ENCODE measurements at regions not wholly inside any gene's neighbourhood (a gene's known extent, or its start where the extent isn't known, plus 50 kb on each side); places are given as distances from the start of the nearest gene placed in this dataset.
"Not testable (repeated sequence)": the region's sequence is repeated elsewhere in the genome, so short reads cannot be mapped to it uniquely, and the experiment has no call there.

- no peaks in the 10 kb centered on the region for H3K36me3 Mint-ChIP-seq
- H3K27ac Mint-ChIP-seq: no peak overlapping the region
- H3K9me3 Mint-ChIP-seq: peaks cover 0 to 12% (median 12%) of the 10 kb centered on the region in 3 donors
- no peaks in the 10 kb centered on the region for H3K27me3 Mint-ChIP-seq
- H3K4me3 Mint-ChIP-seq: no peak overlapping the region
- H3K4me1 Mint-ChIP-seq: peaks cover 0 to 1% (median 0%) of the 10 kb centered on the region in 3 donors
These were observed 129.5 kb downstream of the AHR start for GRCh38 chr7:17427924-17428323.

DNA sequence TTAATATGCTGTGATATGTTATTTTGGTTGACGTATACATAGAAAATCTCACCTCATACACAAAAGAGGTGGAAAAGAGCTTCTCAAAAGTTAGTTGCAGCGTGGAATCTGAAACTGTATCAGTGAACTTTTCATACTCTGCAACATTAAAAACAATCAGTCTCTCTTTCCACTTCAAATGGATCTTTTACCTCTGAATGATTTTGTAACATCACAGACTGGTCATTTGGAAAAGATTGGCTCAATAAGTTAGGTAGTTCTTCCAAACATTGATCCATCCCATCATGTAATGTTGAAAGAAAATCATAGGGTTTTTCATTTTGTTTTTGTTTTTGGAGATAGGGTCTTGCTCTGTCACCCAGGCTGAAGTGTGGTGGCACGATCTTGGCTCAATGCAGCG is 131.1 kb downstream of the AHR start:
- Mint-ChIP-seq H3K27me3 (no peaks in the 10 kb centered on the region), H3K9me3 (peaks cover 0 to 12% (median 12%) of the 10 kb centered on the region in 3 donors), H3K4me1 (peaks cover 0 to 1% (median 0%) of the 10 kb centered on the region in 3 donors)

DNA sequence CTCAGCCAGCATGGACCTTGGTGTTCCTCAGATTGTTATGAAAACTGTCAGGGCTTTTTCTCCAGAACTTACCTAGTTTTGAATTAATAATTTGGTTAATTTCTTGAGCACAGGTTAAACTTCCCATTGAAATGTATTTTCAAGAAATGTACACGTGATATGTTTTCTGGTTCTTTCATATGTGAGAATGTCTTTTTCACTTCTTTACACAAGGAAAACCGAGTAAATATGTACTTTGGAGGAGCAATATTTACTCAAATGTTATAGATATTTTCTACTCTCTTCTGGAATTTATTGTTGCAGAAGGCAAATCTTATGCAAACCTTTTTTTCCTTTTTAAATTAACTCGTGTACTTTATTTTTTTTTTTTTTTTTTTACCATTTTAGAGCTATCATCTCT is 134.3 kb downstream of the AHR start:
- Mint-ChIP-seq H3K27me3 (no peaks in the 10 kb centered on the region), H3K27ac (no peak overlapping the region)

More for the DNA sequence above, 131.1 kb downstream of the AHR start:
- Mint-ChIP-seq H3K36me3 (no peaks in the 10 kb centered on the region), H3K4me3 (no peak overlapping the region), H3K27ac (no peak overlapping the region)

GRCh38 chr7:17434191-17434590 is 135.7 kb downstream of the AHR start:
- no peaks in the 10 kb centered on the region for H3K27me3 Mint-ChIP-seq
- no peak overlapping the region for H3K4me3 Mint-ChIP-seq
- no peaks in the 10 kb centered on the region for H3K9me3 Mint-ChIP-seq
- no peak overlapping the region for H3K27ac Mint-ChIP-seq
- H3K36me3 Mint-ChIP-seq: no peaks in the 10 kb centered on the region
- H3K4me1 Mint-ChIP-seq: no peaks in the 10 kb centered on the region

More for the DNA sequence above, 134.3 kb downstream of the AHR start:
- H3K4me3 Mint-ChIP-seq: no peak overlapping the region
- peaks cover 0 to 1% (median 0%) of the 10 kb centered on the region in 3 donors for H3K4me1 Mint-ChIP-seq
- H3K9me3 Mint-ChIP-seq: peaks cover 0 to 8% (median 6%) of the 10 kb centered on the region in 3 donors
- H3K36me3 Mint-ChIP-seq: no peaks in the 10 kb centered on the region

GRCh38 chr7:17434841-17435692 is 136.6 kb downstream of the AHR start:
- Mint-ChIP-seq H3K9me3 (no peaks in the 10 kb centered on the region), H3K27ac (no peak overlapping the region), H3K4me3 (no peak overlapping the region), H3K4me1 (no peaks in the 10 kb centered on the region), H3K36me3 (no peaks in the 10 kb centered on the region), H3K27me3 (no peaks in the 10 kb centered on the region)

DNA sequence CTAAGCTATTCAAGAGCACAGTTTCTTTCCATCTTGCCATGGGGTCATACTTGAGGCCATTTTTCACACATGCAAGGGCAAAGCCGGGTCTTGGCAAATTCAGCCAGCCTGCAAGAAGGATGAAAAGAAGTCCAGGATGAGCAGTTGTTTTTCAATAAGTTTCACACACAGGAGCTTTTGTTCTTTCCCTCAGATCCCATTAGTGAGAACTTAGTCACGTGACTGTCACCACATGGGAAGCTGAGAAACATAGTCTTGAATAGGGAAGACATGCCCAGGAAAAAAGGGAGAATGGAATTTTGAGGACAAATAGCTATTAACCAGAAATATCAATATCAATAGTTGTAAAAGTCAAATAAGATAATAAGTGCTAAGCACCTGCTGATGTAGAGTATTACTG is 137.7 kb downstream of the AHR start:
- Mint-ChIP-seq H3K9me3 (no peaks in the 10 kb centered on the region), H3K27ac (no peak overlapping the region), H3K36me3 (no peaks in the 10 kb centered on the region), H3K27me3 (no peaks in the 10 kb centered on the region), H3K4me1 (no peaks in the 10 kb centered on the region), H3K4me3 (no peak overlapping the region)

GRCh38 chr7:17437586-17437985 is 139.1 kb downstream of the AHR start:
- Mint-ChIP-seq H3K27ac (no peak overlapping the region), H3K27me3 (no peaks in the 10 kb centered on the region), H3K4me1 (no peaks in the 10 kb centered on the region), H3K4me3 (no peak overlapping the region), H3K9me3 (peaks cover 0 to 2% (median 0%) of the 10 kb centered on the region in 3 donors), H3K36me3 (no peaks in the 10 kb centered on the region)

GRCh38 chr7:17440025-17440784 is 141.8 kb downstream of the AHR start:
- not testable (repeated sequence) for H3K27ac Mint-ChIP-seq, H3K4me1 Mint-ChIP-seq, H3K27me3 Mint-ChIP-seq, H3K36me3 Mint-ChIP-seq, H3K9me3 Mint-ChIP-seq, H3K4me3 Mint-ChIP-seq

- Mint-ChIP-seq H3K36me3 (no peaks in the 10 kb centered on the region), H3K4me1 (no peaks in the 10 kb centered on the region), H3K4me3 (no peak overlapping the region), H3K27ac (no peak overlapping the region), H3K9me3 (peaks cover 2 to 4% (median 2%) of the 10 kb centered on the region in 3 donors), H3K27me3 (no peaks in the 10 kb centered on the region)
These were observed 142.4 kb downstream of the AHR start for GRCh38 chr7:17440831-17441230.

DNA sequence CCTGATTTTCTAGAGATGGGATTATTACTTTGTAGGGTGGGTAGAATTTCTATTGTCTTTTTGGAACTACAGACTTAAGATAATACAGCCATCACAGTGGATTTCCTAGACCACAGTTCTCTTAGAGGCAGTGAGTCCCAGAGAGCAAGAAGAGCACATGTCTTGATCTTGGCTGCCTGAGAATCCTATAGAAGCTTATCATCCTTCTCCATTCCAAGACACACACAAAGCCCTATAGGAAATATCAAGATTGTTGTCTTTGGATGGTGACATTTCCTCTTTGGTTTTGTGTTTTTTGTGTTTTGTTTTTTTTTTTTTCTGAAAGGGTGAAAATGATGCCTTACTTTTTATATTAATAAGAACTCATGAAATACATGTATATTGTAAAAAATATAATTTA is 143.1 kb downstream of the AHR start:
- peaks cover 2 to 4% (median 2%) of the 10 kb centered on the region in 3 donors for H3K9me3 Mint-ChIP-seq
- H3K4me3 Mint-ChIP-seq: no peak overlapping the region

DNA sequence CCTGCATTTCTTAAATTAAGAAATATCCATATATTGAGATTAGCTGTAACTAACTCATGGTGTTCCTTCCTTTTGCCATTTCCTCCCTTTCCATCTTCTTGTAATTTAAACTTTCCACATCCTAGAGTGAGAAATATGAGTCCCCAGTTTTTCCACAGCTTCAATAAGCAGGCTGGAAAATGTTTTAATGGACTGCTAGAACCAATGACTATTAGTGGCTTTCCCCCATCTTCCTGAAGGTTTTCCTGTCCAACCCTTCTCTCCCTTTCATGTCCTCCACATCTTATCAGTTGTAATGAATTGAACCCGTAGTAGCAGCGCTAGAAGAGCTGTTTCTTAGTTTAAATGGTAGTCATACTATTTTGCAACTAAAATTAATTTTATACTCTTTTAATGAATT is 145.7 kb downstream of the AHR start:
- Mint-ChIP-seq H3K27me3 (no peaks in the 10 kb centered on the region), H3K4me3 (no peak overlapping the region), H3K9me3 (peaks cover 8 to 9% (median 9%) of the 10 kb centered on the region in 3 donors), H3K27ac (no peak overlapping the region), H3K36me3 (peaks cover 4% of the 10 kb centered on the region), H3K4me1 (no peaks in the 10 kb centered on the region)

More for the DNA sequence above, 143.1 kb downstream of the AHR start:
- H3K4me1 Mint-ChIP-seq: no peaks in the 10 kb centered on the region
- H3K36me3 Mint-ChIP-seq: no peaks in the 10 kb centered on the region
- H3K27me3 Mint-ChIP-seq: no peaks in the 10 kb centered on the region
- H3K27ac Mint-ChIP-seq: no peak overlapping the region

DNA sequence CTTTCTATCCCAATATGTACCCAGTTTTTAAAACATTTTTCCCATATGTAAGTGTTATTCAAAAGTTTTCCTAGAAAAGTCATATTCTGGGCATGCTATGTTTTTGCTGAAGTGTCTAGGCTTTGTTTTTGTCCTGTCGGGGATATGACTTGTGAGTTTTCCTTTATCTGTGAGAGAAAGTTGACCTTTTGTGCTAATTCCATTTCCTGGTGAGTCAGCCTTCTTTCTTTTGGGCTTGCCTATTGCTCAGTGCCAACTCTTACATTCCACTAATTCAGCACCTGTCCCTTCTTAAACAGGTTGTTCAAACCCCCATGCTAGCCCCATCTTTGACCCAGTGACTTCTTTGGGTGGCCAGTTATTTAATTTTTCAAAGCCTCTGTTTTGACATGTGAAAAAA is 146.2 kb downstream of the AHR start:
- Mint-ChIP-seq H3K36me3 (peaks cover 4% of the 10 kb centered on the region), H3K27ac (no peak overlapping the region), H3K4me3 (no peak overlapping the region)

DNA sequence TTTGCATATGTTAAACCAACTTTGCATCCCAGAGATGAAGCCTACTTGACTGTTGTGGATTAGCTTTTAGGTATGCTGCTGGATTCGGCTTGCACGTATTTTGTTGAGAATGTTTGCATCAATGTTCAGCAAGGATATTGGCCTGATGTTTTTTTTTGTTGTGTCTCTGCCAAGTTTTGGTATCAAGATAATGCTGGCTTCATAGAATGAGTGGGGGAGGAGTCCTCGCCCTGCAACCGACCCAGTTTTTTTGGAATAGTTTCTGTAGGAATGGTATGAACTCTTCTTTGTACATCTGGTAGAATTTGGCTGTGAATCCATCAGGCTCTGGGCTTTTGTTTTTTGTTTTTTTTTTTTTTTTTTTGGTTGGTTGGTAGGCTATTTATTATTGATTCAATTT is 147.9 kb downstream of the AHR start:
- Mint-ChIP-seq H3K4me3 (no peak overlapping the region), H3K36me3 (peaks cover 4% of the 10 kb centered on the region), H3K27ac (no peak overlapping the region), H3K27me3 (no peaks in the 10 kb centered on the region), H3K4me1 (no peaks in the 10 kb centered on the region), H3K9me3 (peaks cover 7 to 9% (median 8%) of the 10 kb centered on the region in 3 donors)

More for the DNA sequence above, 146.2 kb downstream of the AHR start:
- Mint-ChIP-seq H3K4me1 (no peaks in the 10 kb centered on the region), H3K27me3 (no peaks in the 10 kb centered on the region), H3K9me3 (peaks cover 8 to 9% (median 9%) of the 10 kb centered on the region in 3 donors)

- Mint-ChIP-seq H3K36me3 (peaks cover 4% of the 10 kb centered on the region), H3K27ac (no peak overlapping the region), H3K4me1 (no peaks in the 10 kb centered on the region), H3K4me3 (no peak overlapping the region), H3K27me3 (no peaks in the 10 kb centered on the region), H3K9me3 (peaks cover 7 to 9% (median 8%) of the 10 kb centered on the region in 3 donors)
These were observed 149.5 kb downstream of the AHR start for GRCh38 chr7:17447728-17448478.

Measured in IgD-negative memory B cell (primary cell).